Tibial nerve (tissue), 4 donors: ENCODE measurements at regions not wholly inside any gene's neighbourhood (a gene's known extent, or its start where the extent isn't known, plus 50 kb on each side); places are given as distances from the start of the nearest gene placed in this dataset.
"Not testable (repeated sequence)": the region's sequence is repeated elsewhere in the genome, so short reads cannot be mapped to it uniquely, and the experiment has no call there.

ENCODE experiments used
- DNase-seq, 2 donors: peaks; one replicate each; pipeline ENCODE4 v3.0.0-alpha.2; 2019; ENCODE audit warnings: low spot score in 2 of 2
- H3K27ac ChIP-seq, 4 donors: fragments of 200-600 bp; sonication (generic) in 3 of 4; one replicate each; pipeline ENCODE4 v1.5.1; 2017 to 2019; ENCODE audit warnings: mild to moderate bottlenecking in 1 of 4
- H3K27me3 ChIP-seq, 2 donors: fragments of 200-600 bp; sonication (generic) in 1 of 2; one replicate each; pipeline versions ENCODE4 v1.5.1 to v1.6.0; 2017 to 2019
- H3K36me3 ChIP-seq, 3 donors: fragments of 200-600 bp; sonication (generic); one replicate each; pipeline ENCODE4 v1.5.1; 2018 to 2019
- H3K4me1 ChIP-seq, 4 donors: fragments of 200-600 bp; sonication (generic) in 3 of 4; one replicate each; pipeline ENCODE4 v1.5.1; 2017 to 2019
- H3K4me3 ChIP-seq, 4 donors: fragments of 200-600 bp; sonication (generic) in 3 of 4; one replicate each; pipeline ENCODE4 v1.5.1; 2017 to 2019; ENCODE audit warnings: mild to moderate bottlenecking in 1 of 4, moderate library complexity in 1 of 4
- H3K9me3 ChIP-seq, 4 donors: fragments of 200-600 bp; sonication (generic) in 3 of 4; one replicate each; pipeline ENCODE4 v1.5.1; 2017 to 2019
- EP300 ChIP-seq, 2 donors: sonication (generic); formaldehyde crosslinking; IDR thresholded peaks; one replicate each; pipeline ENCODE4 v1.6.1; 2017; ENCODE audit warnings: antibody characterized with exemption in 2 of 2, mild to moderate bottlenecking in 1 of 2
- POLR2A ChIP-seq, 2 donors: fragments of 450-650 bp; IDR thresholded peaks; one replicate each; pipeline ENCODE4 v1.6.1; 2017; ENCODE audit warnings: antibody characterized with exemption in 2 of 2, mild to moderate bottlenecking in 2 of 2, moderate library complexity in 2 of 2
- WGBS, 2 donors: methylation state at CpG; one replicate each; pipeline ENCODE4 v1.1.5; 2018; 5-methylcytosine and 5-hydroxymethylcytosine counted together
- TF ChIP-seq, protein P1 (sequence below), 5 experiments: fragments of 200-600 bp in 3 of 5; fragments of 450-650 bp in 2 of 5; sonication (generic) in 3 of 5; IDR thresholded peaks; one replicate each; pipeline ENCODE4 v1.5.1; 2016 to 2019; ENCODE audit warnings: antibody characterized with exemption in 5 of 5, mild to moderate bottlenecking in 3 of 5, moderate library complexity in 2 of 5

DNA sequence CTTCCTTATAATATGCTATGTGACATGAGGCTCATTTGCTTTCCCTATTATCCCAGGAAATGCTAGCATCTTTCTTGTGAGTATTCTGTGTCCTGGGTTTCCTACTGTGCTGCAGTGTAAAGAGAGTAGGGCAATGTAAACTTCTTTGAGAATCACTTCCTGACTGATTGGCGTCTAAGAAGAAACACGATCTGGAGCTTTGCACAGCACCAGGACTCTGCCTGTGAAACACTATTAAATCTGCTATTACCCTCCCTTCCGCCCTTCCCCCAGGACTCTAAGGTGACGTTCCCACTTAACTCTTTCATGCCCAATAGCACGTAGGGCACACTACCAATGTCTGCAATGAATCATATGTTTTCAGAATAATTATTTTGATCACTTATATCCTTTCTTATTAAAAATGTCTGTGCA, 607.3 kb upstream of the CITED2 start:
- peak overlapping the region in 2 of 4 donors; percentile 42 to 59 for H3K27ac ChIP-seq
- no peak for DNase-seq
- no peak overlapping the region for H3K4me3 ChIP-seq
- no peaks in the 10 kb centered on the region for H3K36me3 ChIP-seq
- H3K27me3 ChIP-seq, result no peaks in the 10 kb centered on the region
- H3K9me3 ChIP-seq, result no peaks in the 10 kb centered on the region
- peaks cover 0 to 52% (median 12%) of the 10 kb centered on the region in 4 donors for H3K4me1 ChIP-seq
- TF ChIP-seq POLR2A (IDR thresholded peaks at IDR 0.05) (no peak), EP300 (IDR thresholded peaks at IDR 0.05) (no peak)
- TF ChIP-seq, protein P1, sequence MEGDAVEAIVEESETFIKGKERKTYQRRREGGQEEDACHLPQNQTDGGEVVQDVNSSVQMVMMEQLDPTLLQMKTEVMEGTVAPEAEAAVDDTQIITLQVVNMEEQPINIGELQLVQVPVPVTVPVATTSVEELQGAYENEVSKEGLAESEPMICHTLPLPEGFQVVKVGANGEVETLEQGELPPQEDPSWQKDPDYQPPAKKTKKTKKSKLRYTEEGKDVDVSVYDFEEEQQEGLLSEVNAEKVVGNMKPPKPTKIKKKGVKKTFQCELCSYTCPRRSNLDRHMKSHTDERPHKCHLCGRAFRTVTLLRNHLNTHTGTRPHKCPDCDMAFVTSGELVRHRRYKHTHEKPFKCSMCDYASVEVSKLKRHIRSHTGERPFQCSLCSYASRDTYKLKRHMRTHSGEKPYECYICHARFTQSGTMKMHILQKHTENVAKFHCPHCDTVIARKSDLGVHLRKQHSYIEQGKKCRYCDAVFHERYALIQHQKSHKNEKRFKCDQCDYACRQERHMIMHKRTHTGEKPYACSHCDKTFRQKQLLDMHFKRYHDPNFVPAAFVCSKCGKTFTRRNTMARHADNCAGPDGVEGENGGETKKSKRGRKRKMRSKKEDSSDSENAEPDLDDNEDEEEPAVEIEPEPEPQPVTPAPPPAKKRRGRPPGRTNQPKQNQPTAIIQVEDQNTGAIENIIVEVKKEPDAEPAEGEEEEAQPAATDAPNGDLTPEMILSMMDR (IDR thresholded peaks at IDR 0.05), result no peak
- 3 to 8% methylated on average over 5 of the region's 5 CpGs for WGBS, 2 donors

- Histone ChIP-seq H3K4me1 (peaks cover 0 to 52% (median 12%) of the 10 kb centered on the region in 4 donors), H3K9me3 (no peaks in the 10 kb centered on the region), H3K27ac (peak overlapping the region in 2 of 4 donors; percentile 42 to 59), H3K36me3 (no peaks in the 10 kb centered on the region), H3K4me3 (no peak overlapping the region), H3K27me3 (no peaks in the 10 kb centered on the region)
- WGBS, 2 donors, result 83 to 87% methylated on average over 1 of the region's 1 CpG
- no peak for DNase-seq
- TF ChIP-seq EP300 (IDR thresholded peaks at IDR 0.05) (no peak), POLR2A (IDR thresholded peaks at IDR 0.05) (no peak)
- TF ChIP-seq, protein P1 (IDR thresholded peaks at IDR 0.05), result no peak
Observed at GRCh38 chr6:139981066-139981624, 606.7 kb upstream of the CITED2 start.

DNA sequence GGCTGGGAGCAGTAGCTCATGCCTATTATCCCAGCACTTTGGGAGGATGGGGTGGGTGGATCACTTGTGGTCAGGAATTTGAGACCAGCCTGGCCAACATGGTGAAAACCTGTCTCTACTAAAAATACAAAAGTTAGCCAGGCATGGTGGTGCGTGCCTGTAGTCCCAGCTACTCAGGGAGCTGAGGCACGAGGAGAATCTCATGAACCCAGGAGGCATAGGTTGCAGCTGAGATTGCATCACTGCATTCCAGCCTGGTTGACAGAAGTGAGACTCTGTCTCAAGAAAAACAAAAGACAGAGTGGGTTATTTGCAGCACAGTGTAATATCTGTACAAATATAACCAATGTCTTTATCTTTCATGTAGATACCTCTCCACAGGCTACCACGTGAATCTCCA, 606.2 kb upstream of the CITED2 start:
- Histone ChIP-seq H3K27ac (peak overlapping the region in 2 of 4 donors; percentile 19 to 49), H3K4me1 (peaks cover 0 to 52% (median 12%) of the 10 kb centered on the region in 4 donors)
- peak in 1 of 2 donors; percentile 67 for TF ChIP-seq EP300 (IDR thresholded peaks at IDR 0.05)
- 36 to 41% methylated on average over 3 of the region's 3 CpGs for WGBS, 2 donors
- not testable (repeated sequence) for H3K27me3 ChIP-seq, H3K36me3 ChIP-seq, H3K4me3 ChIP-seq, H3K9me3 ChIP-seq
- peak; percentile 21 to 44 for DNase-seq

DNA sequence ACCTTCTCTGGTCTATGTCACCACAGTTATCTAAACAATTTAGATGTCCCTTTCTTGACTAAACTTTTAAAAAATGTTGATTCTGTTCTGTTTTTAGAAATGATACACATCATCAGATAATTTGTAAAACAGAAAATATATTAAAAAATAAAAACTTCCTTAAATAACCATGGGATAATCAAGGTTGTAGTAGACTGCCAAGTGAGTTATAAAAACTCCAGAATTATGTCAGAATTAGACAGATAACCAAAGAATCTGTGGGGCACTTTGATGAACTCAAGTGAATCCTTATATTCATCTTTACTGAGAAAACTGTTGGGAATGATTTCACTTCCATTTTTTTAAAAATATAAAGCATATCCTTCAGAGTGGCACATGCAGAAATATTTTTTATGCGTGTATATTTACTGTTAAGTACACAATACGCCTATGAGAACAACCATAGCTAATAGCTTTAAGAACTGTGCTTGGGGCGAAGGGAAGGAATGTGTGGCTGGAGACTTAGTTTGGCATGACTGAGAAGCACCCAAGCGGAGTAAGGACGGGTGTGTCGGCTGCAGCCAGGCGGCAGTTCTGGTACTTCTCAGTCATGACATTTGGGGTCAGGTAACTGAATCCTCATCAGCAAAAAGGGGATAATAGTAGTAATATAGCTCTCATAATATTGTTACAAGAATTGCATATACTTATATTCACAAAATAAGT, 604.7 kb upstream of the CITED2 start:
- H3K4me1 ChIP-seq, result peaks cover 0 to 58% (median 17%) of the 10 kb centered on the region in 4 donors
- no peak overlapping the region for H3K4me3 ChIP-seq
- no peaks in the 10 kb centered on the region for H3K9me3 ChIP-seq
- WGBS, 2 donors, result 89 to 90% methylated on average over 7 of the region's 7 CpGs
- H3K27ac ChIP-seq, result peak overlapping the region in 2 of 4 donors; percentile 52 to 68
- H3K27me3 ChIP-seq, result no peaks in the 10 kb centered on the region
- H3K36me3 ChIP-seq, result no peaks in the 10 kb centered on the region
- DNase-seq, result no peak
- TF ChIP-seq POLR2A (IDR thresholded peaks at IDR 0.05), result no peak
- TF ChIP-seq, protein P1 (IDR thresholded peaks at IDR 0.05), result no peak
- no peak for TF ChIP-seq EP300 (IDR thresholded peaks at IDR 0.05)

DNA sequence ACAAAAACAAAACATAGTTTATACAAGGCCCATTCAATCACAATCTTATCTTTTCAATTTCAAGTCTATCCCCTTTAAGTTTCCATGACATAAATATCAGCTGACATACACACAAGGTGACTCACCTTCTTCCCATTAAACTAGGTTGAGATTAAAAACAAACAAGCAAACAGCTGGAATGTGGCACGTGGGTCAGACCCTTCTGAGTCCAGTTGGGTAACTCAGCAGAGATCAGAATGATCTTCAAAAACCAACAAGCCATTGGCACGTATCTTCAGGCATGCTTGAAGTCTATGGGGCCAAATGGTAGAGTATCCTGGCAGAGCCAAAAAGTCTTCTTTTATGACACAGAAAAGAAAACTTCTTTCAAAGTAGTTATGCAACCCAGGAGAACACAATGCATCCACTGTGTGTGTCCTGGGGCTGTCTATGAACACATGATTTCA, 603.5 kb upstream of the CITED2 start:
- 28 to 29% methylated on average over 2 of the region's 2 CpGs for WGBS, 2 donors
- peaks cover 0 to 51% (median 12%) of the 10 kb centered on the region in 4 donors for H3K4me1 ChIP-seq
- peak in 1 of 2 donors; percentile 48 for DNase-seq
- no peaks in the 10 kb centered on the region for H3K27me3 ChIP-seq
- H3K27ac ChIP-seq, result peak overlapping the region in 3 of 4 donors; percentile 11 to 71 (median 68)
- no peaks in the 10 kb centered on the region for H3K36me3 ChIP-seq
- TF ChIP-seq EP300 (IDR thresholded peaks at IDR 0.05), result peak in 1 of 2 donors; percentile 89
- TF ChIP-seq POLR2A (IDR thresholded peaks at IDR 0.05), result no peak
- TF ChIP-seq, protein P1 (IDR thresholded peaks at IDR 0.05), result no peak
- H3K9me3 ChIP-seq, result no peaks in the 10 kb centered on the region
- no peak overlapping the region for H3K4me3 ChIP-seq
